Liver (tissue), 3 donors: ENCODE measurements at regions not wholly inside any gene's neighbourhood (a gene's known extent, or its start where the extent isn't known, plus 50 kb on each side); places are given as distances from the start of the nearest gene placed in this dataset.

Experiments
- CTCF ChIP-seq: fragments of 150-350 bp; IDR thresholded peaks from 2 replicates; pipeline ENCODE4 v1.5.1; 2017; ENCODE audit warnings: improper control_type of control experiment, low read depth, low read length; ENCODE audit not compliant: missing input control
- EGR1 ChIP-seq, 2 donors: IDR thresholded peaks; 2 replicates each; pipeline ENCODE4 v1.6.1; 2016 to 2018; ENCODE audit warnings: antibody characterized with exemption in 2 of 2, low read depth in 2 of 2
- FOXA1 ChIP-seq: IDR thresholded peaks from 2 replicates; pipeline ENCODE4 v1.6.1; 2016; ENCODE audit warnings: antibody characterized with exemption
- GABPA ChIP-seq, 2 donors: IDR thresholded peaks in 1 of 2; conservative IDR thresholded peaks in 1 of 2; 2 replicates each; pipeline ENCODE4 v1.6.1; 2016; ENCODE audit warnings: antibody characterized with exemption in 2 of 2, mild to moderate bottlenecking in 1 of 2, moderate library complexity in 1 of 2
- JUND ChIP-seq, 2 donors: IDR thresholded peaks; 2 replicates each; pipeline ENCODE4 v1.6.1; 2016; ENCODE audit warnings: antibody characterized with exemption in 2 of 2
- RAD21 ChIP-seq, 2 donors: IDR thresholded peaks; 2 replicates each; pipeline ENCODE4 v1.6.1; 2016; ENCODE audit warnings: antibody characterized with exemption in 2 of 2, mild to moderate bottlenecking in 2 of 2
- RXRA ChIP-seq, 2 donors: IDR thresholded peaks; 2 replicates each; pipeline ENCODE4 v1.6.1; 2017 to 2018; ENCODE audit warnings: antibody characterized with exemption in 2 of 2, mild to moderate bottlenecking in 1 of 2
- SP1 ChIP-seq: IDR thresholded peaks from 2 replicates; pipeline ENCODE4 v1.6.1; 2018; ENCODE audit warnings: antibody characterized with exemption, mild to moderate bottlenecking
- TAF1 ChIP-seq: conservative IDR thresholded peaks from 2 replicates; pipeline ENCODE4 v1.6.1; 2016; ENCODE audit warnings: antibody characterized with exemption, mild to moderate bottlenecking
- YY1 ChIP-seq: IDR thresholded peaks from 2 replicates; pipeline ENCODE4 v1.6.1; 2016; ENCODE audit warnings: antibody characterized with exemption, mild to moderate bottlenecking
- TF ChIP-seq, protein P1 (sequence below): IDR thresholded peaks from 2 replicates; pipeline ENCODE4 v1.6.1; 2016; ENCODE audit warnings: antibody characterized with exemption, mild to moderate bottlenecking
- TF ChIP-seq, protein P2 (sequence below): IDR thresholded peaks from 2 replicates; pipeline ENCODE4 v1.6.1; 2016; ENCODE audit warnings: antibody characterized with exemption
- TF ChIP-seq, protein P3 (sequence below): IDR thresholded peaks from 2 replicates; pipeline ENCODE4 v1.6.1; 2016; ENCODE audit warnings: antibody characterized with exemption
- donor health status: healthy.
- donor health status: healthy.

DNA sequence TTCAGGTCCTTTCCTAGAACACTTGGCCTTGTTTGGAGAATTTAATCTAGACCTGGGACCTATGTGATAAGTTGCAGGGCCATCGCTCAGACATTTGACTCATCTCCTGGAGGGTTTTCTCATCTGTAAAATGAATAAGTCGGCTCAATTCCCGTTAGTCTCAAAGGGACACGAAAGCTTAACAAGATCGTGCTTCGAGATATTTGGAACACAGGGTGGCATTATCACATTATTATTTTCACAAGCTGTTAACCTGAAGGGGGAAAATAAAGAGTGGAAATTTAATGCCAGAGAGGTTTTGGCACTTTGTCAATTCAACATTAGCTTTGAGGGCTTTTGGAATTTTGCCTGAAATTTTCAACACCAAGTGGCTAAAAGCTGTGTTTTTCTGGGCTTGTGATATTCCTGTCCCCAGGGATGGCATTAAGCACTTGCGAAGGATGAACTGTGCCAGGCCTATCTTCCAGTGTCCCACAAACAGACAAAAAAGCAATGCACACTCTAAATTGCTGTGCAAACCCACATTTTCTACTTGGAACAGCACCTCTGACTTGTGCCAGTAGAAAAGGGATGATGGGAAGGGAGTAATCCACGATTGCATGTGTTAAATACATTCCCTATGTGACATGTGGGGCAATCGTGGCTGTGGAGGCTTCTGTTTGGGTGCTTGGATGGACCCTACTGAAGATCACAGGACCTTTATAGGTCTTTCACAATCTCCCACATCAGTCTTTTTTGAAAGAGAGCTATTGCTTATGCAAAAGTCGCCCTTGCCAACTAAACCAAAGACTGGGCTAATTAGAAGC, 478.7 kb downstream of the MFSD1 start:
- TF ChIP-seq CTCF, result no peak
- TF ChIP-seq JUND (IDR thresholded peaks at IDR 0.05), result no peak
- TF ChIP-seq RAD21 (IDR thresholded peaks at IDR 0.05), result no peak
- no peak for TF ChIP-seq TAF1
- TF ChIP-seq, protein P1, sequence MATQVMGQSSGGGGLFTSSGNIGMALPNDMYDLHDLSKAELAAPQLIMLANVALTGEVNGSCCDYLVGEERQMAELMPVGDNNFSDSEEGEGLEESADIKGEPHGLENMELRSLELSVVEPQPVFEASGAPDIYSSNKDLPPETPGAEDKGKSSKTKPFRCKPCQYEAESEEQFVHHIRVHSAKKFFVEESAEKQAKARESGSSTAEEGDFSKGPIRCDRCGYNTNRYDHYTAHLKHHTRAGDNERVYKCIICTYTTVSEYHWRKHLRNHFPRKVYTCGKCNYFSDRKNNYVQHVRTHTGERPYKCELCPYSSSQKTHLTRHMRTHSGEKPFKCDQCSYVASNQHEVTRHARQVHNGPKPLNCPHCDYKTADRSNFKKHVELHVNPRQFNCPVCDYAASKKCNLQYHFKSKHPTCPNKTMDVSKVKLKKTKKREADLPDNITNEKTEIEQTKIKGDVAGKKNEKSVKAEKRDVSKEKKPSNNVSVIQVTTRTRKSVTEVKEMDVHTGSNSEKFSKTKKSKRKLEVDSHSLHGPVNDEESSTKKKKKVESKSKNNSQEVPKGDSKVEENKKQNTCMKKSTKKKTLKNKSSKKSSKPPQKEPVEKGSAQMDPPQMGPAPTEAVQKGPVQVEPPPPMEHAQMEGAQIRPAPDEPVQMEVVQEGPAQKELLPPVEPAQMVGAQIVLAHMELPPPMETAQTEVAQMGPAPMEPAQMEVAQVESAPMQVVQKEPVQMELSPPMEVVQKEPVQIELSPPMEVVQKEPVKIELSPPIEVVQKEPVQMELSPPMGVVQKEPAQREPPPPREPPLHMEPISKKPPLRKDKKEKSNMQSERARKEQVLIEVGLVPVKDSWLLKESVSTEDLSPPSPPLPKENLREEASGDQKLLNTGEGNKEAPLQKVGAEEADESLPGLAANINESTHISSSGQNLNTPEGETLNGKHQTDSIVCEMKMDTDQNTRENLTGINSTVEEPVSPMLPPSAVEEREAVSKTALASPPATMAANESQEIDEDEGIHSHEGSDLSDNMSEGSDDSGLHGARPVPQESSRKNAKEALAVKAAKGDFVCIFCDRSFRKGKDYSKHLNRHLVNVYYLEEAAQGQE, result no peak
- no peak for TF ChIP-seq GABPA (IDR thresholded peaks at IDR 0.05 in 1 of 2, conservative IDR thresholded peaks at IDR 0.05 in 1 of 2)
- no peak for TF ChIP-seq FOXA1
- no peak for TF ChIP-seq EGR1 (IDR thresholded peaks at IDR 0.05; ENCODE audit: low read depth in 2 of 2)
- TF ChIP-seq RXRA (IDR thresholded peaks at IDR 0.05), result no peak
- TF ChIP-seq, protein P2, sequence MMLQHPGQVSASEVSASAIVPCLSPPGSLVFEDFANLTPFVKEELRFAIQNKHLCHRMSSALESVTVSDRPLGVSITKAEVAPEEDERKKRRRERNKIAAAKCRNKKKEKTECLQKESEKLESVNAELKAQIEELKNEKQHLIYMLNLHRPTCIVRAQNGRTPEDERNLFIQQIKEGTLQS, result no peak
- TF ChIP-seq YY1, result no peak
- TF ChIP-seq, protein P3, sequence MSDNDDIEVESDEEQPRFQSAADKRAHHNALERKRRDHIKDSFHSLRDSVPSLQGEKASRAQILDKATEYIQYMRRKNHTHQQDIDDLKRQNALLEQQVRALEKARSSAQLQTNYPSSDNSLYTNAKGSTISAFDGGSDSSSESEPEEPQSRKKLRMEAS, result no peak
- no peak for TF ChIP-seq SP1
